ENCODE measurements at regions not wholly inside any gene's neighbourhood (a gene's known extent, or its start where the extent isn't known, plus 50 kb on each side); places are given as distances from the start of the nearest gene placed in this dataset.

DNA sequence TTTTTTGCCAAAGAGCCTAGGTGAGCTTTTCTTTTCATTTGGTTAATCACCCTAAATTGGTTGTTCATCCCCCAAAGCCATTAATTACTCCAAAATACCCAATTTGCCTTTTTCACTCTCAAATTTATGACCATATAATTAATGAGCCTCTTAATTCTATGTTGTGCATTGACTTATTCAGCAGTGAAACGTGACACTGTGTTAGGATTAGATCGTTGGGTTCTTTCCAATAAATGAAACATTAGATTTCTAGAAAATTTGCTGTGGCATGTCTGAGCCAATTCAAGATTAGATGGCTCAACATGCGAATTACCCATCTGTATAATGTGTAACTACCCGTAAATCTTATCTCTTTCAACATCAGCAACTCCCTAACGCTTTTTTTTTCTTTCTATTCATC is 273.4 kb downstream of the BMP4 start:
- no peak overlapping the region for H4K8ac ChIP-seq (ENCODE audit: low read depth, low read length)
- H3K4me3 ChIP-seq (ENCODE audit: low read length): no peak overlapping the region
- no peak overlapping the region for H3K4me2 ChIP-seq (ENCODE audit: low read length)
- H2BK15ac ChIP-seq (replicated peaks; ENCODE audit: low read depth): no peak overlapping the region
- DNase-seq: no peak
- no peak overlapping the region for H3K23ac ChIP-seq (ENCODE audit: low read length)
- H3K9ac ChIP-seq (ENCODE audit: low read length): no peak overlapping the region
- no peak overlapping the region for H2BK5ac ChIP-seq (ENCODE audit: low read length)
- H3K18ac ChIP-seq (ENCODE audit: low read length): no peak overlapping the region
- H2BK120ac ChIP-seq (ENCODE audit: low read depth, low read length): no peak overlapping the region
- 100% methylated on average over 2 of the region's 5 CpGs for WGBS (ENCODE audit: extremely low coverage, insufficient coverage, low lambda C conversion rate)
- H3K27ac ChIP-seq (ENCODE audit: low read depth, low read length): no peak overlapping the region
- no peaks in the 10 kb centered on the region for H3K27me3 ChIP-seq (ENCODE audit: insufficient read depth, low read length, poor library complexity)
- H3K36me3 ChIP-seq (ENCODE audit: control insufficient read depth, insufficient read depth, low read length): no peaks in the 10 kb centered on the region
- no peaks in the 10 kb centered on the region for H3K79me2 ChIP-seq (ENCODE audit: control insufficient read depth, insufficient read depth, low read length)
- no peak overlapping the region for H2AK5ac ChIP-seq (ENCODE audit: low read length)
- no peak overlapping the region for H3K4ac ChIP-seq (ENCODE audit: low read depth, low read length)
- no peak overlapping the region for H3K56ac ChIP-seq (ENCODE audit: low read length)
- H3K4me1 ChIP-seq (ENCODE audit: control insufficient read depth, low read depth, low read length): no peaks in the 10 kb centered on the region
- no peak overlapping the region for H4K5ac ChIP-seq (ENCODE audit: low read length)
- no peaks in the 10 kb centered on the region for H3K79me1 ChIP-seq (ENCODE audit: low read length)

DNA sequence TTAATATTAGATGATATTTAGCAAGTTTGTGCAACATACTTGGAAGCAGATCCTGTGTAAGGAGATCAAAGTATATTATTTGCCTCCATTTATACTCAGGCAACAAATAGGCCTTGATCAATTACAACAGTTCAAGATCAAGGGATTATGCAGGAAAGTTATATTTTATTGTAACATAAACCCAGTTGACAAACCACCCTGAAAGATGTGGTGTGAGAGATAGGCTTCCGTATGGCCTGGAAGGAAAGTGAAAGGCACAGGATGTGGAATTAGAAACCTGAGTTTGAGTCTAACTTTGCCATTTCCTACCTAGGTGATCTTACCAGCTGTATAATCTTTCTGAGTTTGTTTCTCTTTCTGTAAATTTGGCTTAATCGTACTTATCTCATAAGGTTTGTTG is 284.1 kb downstream of the BMP4 start:
- H3K4me3 ChIP-seq (ENCODE audit: low read length): no peak overlapping the region
- no peak overlapping the region for H4K5ac ChIP-seq (ENCODE audit: low read length)
- no peak overlapping the region for H2BK5ac ChIP-seq (ENCODE audit: low read length)
- H3K79me1 ChIP-seq (ENCODE audit: low read length): no peaks in the 10 kb centered on the region
- WGBS (ENCODE audit: extremely low coverage, insufficient coverage, low lambda C conversion rate): no CpG with 5 or more reads among the region's 2 CpGs
- no peak overlapping the region for H3K27ac ChIP-seq (ENCODE audit: low read depth, low read length)
- H3K27me3 ChIP-seq (ENCODE audit: insufficient read depth, low read length, poor library complexity): no peaks in the 10 kb centered on the region
- H3K18ac ChIP-seq (ENCODE audit: low read length): no peak overlapping the region
- no peak for DNase-seq
- H2BK15ac ChIP-seq (replicated peaks; ENCODE audit: low read depth): no peak overlapping the region
- H4K8ac ChIP-seq (ENCODE audit: low read depth, low read length): no peak overlapping the region
- H3K36me3 ChIP-seq (ENCODE audit: control insufficient read depth, insufficient read depth, low read length): no peaks in the 10 kb centered on the region
- H2BK120ac ChIP-seq (ENCODE audit: low read depth, low read length): no peak overlapping the region
- no peak overlapping the region for H3K9ac ChIP-seq (ENCODE audit: low read length)
- no peaks in the 10 kb centered on the region for H3K4me1 ChIP-seq (ENCODE audit: control insufficient read depth, low read depth, low read length)
- H3K4me2 ChIP-seq (ENCODE audit: low read length): no peak overlapping the region
- H2AK5ac ChIP-seq (ENCODE audit: low read length): no peak overlapping the region
- no peak overlapping the region for H3K4ac ChIP-seq (ENCODE audit: low read depth, low read length)
- no peak overlapping the region for H3K23ac ChIP-seq (ENCODE audit: low read length)
- H3K79me2 ChIP-seq (ENCODE audit: control insufficient read depth, insufficient read depth, low read length): no peaks in the 10 kb centered on the region
- no peak overlapping the region for H3K56ac ChIP-seq (ENCODE audit: low read length)

DNA sequence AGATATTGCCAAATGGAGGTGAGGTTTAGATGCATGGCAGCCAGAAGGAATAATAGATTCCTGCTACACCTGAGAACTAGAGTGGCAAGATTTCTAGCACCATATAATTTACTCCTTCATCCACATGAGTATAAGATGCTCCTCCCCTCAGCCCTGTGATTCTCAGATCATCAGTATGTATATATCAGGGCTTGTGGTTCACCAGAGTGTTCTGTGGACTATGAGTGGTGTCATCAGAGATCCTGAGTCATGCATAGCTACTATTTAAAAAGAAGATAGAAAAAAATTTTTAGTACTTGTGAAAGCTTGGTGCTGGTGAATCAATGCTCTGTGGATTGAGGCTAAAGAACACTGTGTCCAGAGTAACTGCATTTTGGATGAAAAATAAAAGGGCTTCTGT is 285.9 kb downstream of the BMP4 start:
- Histone ChIP-seq H3K27me3 (ENCODE audit: insufficient read depth, low read length, poor library complexity) (no peaks in the 10 kb centered on the region), H3K4me2 (ENCODE audit: low read length) (no peak overlapping the region), H3K4ac (ENCODE audit: low read depth, low read length) (no peak overlapping the region), H3K9ac (ENCODE audit: low read length) (no peak overlapping the region), H4K5ac (ENCODE audit: low read length) (no peak overlapping the region), H3K56ac (ENCODE audit: low read length) (no peak overlapping the region), H3K27ac (ENCODE audit: low read depth, low read length) (no peak overlapping the region), H3K79me1 (ENCODE audit: low read length) (no peaks in the 10 kb centered on the region), H2BK120ac (ENCODE audit: low read depth, low read length) (no peak overlapping the region), H3K36me3 (ENCODE audit: control insufficient read depth, insufficient read depth, low read length) (no peaks in the 10 kb centered on the region), H3K4me3 (ENCODE audit: low read length) (no peak overlapping the region), H4K8ac (ENCODE audit: low read depth, low read length) (no peak overlapping the region), H3K4me1 (ENCODE audit: control insufficient read depth, low read depth, low read length) (no peaks in the 10 kb centered on the region), H2BK5ac (ENCODE audit: low read length) (no peak overlapping the region), H3K79me2 (ENCODE audit: control insufficient read depth, insufficient read depth, low read length) (no peaks in the 10 kb centered on the region), H3K23ac (ENCODE audit: low read length) (no peak overlapping the region), H2BK15ac (replicated peaks; ENCODE audit: low read depth) (no peak overlapping the region), H3K18ac (ENCODE audit: low read length) (no peak overlapping the region), H2AK5ac (ENCODE audit: low read length) (no peak overlapping the region)
- DNase-seq: no peak

DNA sequence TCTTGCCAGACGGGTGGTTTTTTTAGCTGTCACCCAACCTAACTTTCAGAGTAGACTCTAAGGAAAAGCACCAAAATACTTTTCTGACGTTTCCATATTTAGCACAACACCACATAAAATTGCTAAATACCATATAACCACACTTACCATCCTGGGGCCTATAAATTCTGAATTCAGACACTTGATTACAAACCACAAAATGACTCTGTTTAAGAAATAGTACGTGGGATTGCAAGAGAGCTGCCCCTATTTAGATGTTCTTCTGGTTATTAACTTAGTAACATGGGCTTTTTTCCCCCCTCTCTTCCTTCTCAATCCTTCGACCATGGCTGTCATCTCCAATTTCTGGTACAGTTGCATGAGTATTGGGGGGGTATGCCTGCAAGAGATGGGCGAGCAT is 287.7 kb downstream of the BMP4 start:
- Histone ChIP-seq H3K4me3 (ENCODE audit: low read length) (no peak overlapping the region), H2BK120ac (ENCODE audit: low read depth, low read length) (no peak overlapping the region), H3K79me1 (ENCODE audit: low read length) (no peaks in the 10 kb centered on the region), H3K4me1 (ENCODE audit: control insufficient read depth, low read depth, low read length) (no peaks in the 10 kb centered on the region), H3K23ac (ENCODE audit: low read length) (no peak overlapping the region), H4K8ac (ENCODE audit: low read depth, low read length) (no peak overlapping the region), H3K4me2 (ENCODE audit: low read length) (no peak overlapping the region), H3K18ac (ENCODE audit: low read length) (no peak overlapping the region), H4K5ac (ENCODE audit: low read length) (no peak overlapping the region), H2BK15ac (replicated peaks; ENCODE audit: low read depth) (no peak overlapping the region), H3K9ac (ENCODE audit: low read length) (no peak overlapping the region), H3K36me3 (ENCODE audit: control insufficient read depth, insufficient read depth, low read length) (no peaks in the 10 kb centered on the region), H3K27me3 (ENCODE audit: insufficient read depth, low read length, poor library complexity) (no peaks in the 10 kb centered on the region), H2BK5ac (ENCODE audit: low read length) (no peak overlapping the region), H3K4ac (ENCODE audit: low read depth, low read length) (no peak overlapping the region), H2AK5ac (ENCODE audit: low read length) (no peak overlapping the region), H3K27ac (ENCODE audit: low read depth, low read length) (no peak overlapping the region), H3K56ac (ENCODE audit: low read length) (no peak overlapping the region), H3K79me2 (ENCODE audit: control insufficient read depth, insufficient read depth, low read length) (no peaks in the 10 kb centered on the region)
- WGBS (ENCODE audit: extremely low coverage, insufficient coverage, low lambda C conversion rate): 100% methylated on average over 1 of the region's 5 CpGs
- no peak for DNase-seq

DNA sequence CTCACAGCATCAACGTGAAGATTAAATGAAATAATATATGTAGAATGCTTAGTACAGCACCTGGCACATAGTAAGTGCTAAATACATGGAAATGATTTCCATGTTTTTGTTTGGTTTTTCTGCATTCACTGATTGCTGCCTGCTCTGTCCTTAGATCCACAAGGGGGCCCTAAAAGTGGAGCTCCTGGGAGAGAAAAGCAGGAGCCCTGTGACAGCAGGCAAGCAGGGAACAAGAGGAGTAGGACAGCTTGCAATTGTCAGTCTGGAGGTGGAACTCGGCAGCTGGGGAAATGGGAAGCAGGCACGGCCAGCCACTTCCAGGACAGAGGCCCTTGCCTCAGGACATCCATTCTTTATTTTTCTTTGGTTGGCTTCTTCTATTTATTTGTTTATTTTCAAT is 292.9 kb downstream of the BMP4 start:
- no CpG with 5 or more reads among the region's 3 CpGs for WGBS (ENCODE audit: extremely low coverage, insufficient coverage, low lambda C conversion rate)
- H2BK5ac ChIP-seq (ENCODE audit: low read length): no peak overlapping the region
- H3K23ac ChIP-seq (ENCODE audit: low read length): no peak overlapping the region
- no peak overlapping the region for H2BK15ac ChIP-seq (replicated peaks; ENCODE audit: low read depth)
- H4K5ac ChIP-seq (ENCODE audit: low read length): no peak overlapping the region
- H3K27ac ChIP-seq (ENCODE audit: low read depth, low read length): no peak overlapping the region
- H3K4ac ChIP-seq (ENCODE audit: low read depth, low read length): no peak overlapping the region
- H3K9ac ChIP-seq (ENCODE audit: low read length): no peak overlapping the region
- no peak overlapping the region for H2AK5ac ChIP-seq (ENCODE audit: low read length)
- H3K27me3 ChIP-seq (ENCODE audit: insufficient read depth, low read length, poor library complexity): no peaks in the 10 kb centered on the region
- no peaks in the 10 kb centered on the region for H3K4me1 ChIP-seq (ENCODE audit: control insufficient read depth, low read depth, low read length)
- no peaks in the 10 kb centered on the region for H3K36me3 ChIP-seq (ENCODE audit: control insufficient read depth, insufficient read depth, low read length)
- H3K4me2 ChIP-seq (ENCODE audit: low read length): no peak overlapping the region
- H3K56ac ChIP-seq (ENCODE audit: low read length): no peak overlapping the region
- no peak overlapping the region for H2BK120ac ChIP-seq (ENCODE audit: low read depth, low read length)
- no peaks in the 10 kb centered on the region for H3K79me2 ChIP-seq (ENCODE audit: control insufficient read depth, insufficient read depth, low read length)
- H4K8ac ChIP-seq (ENCODE audit: low read depth, low read length): no peak overlapping the region
- DNase-seq: peak; percentile 89
- no peak overlapping the region for H3K4me3 ChIP-seq (ENCODE audit: low read length)
- H3K18ac ChIP-seq (ENCODE audit: low read length): no peak overlapping the region
- no peaks in the 10 kb centered on the region for H3K79me1 ChIP-seq (ENCODE audit: low read length)

DNA sequence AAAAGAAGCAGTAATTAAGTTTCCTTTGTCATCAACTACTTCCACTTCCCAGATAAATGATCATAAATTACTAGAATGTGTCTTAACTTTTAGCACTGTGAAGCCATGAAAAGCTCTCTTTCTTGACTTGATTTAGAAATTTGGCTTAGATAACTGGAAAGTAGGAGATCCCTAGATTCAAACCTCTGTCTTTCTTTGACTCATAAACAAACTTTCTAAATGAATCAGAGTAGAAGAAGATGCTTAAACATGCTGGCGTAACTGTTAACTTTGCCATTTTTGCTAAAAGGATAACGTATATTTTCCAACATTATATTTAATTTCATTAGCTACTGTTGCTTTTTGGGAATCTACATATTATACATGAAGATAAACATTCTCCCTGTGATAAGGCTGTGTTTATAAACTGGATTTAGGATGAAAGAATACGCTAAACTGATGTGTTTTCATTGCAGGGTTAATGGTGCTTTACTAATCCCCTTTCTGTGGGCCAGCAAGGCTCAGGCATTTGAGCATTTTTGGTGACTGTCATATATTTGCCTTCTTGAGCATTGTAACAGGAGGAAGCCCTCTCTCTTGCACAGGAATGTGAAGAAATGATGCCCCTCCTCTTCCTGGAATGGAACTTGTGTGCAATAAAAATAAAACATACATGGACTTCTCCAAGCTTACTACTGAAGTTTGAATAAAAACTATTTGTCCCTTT is 301.4 kb downstream of the BMP4 start:
- H3K9ac ChIP-seq (ENCODE audit: low read length): no peak overlapping the region
- H4K8ac ChIP-seq (ENCODE audit: low read depth, low read length): no peak overlapping the region
- no peak for DNase-seq
- no peak overlapping the region for H3K4ac ChIP-seq (ENCODE audit: low read depth, low read length)
- H3K23ac ChIP-seq (ENCODE audit: low read length): no peak overlapping the region
- H2AK5ac ChIP-seq (ENCODE audit: low read length): no peak overlapping the region
- no peaks in the 10 kb centered on the region for H3K27me3 ChIP-seq (ENCODE audit: insufficient read depth, low read length, poor library complexity)
- no CpG with 5 or more reads among the region's 3 CpGs for WGBS (ENCODE audit: extremely low coverage, insufficient coverage, low lambda C conversion rate)
- no peak overlapping the region for H4K5ac ChIP-seq (ENCODE audit: low read length)
- H3K56ac ChIP-seq (ENCODE audit: low read length): no peak overlapping the region
- H3K79me2 ChIP-seq (ENCODE audit: control insufficient read depth, insufficient read depth, low read length): no peaks in the 10 kb centered on the region
- H2BK120ac ChIP-seq (ENCODE audit: low read depth, low read length): no peak overlapping the region
- H3K4me2 ChIP-seq (ENCODE audit: low read length): no peak overlapping the region
- no peak overlapping the region for H2BK5ac ChIP-seq (ENCODE audit: low read length)
- no peak overlapping the region for H2BK15ac ChIP-seq (replicated peaks; ENCODE audit: low read depth)
- H3K18ac ChIP-seq (ENCODE audit: low read length): no peak overlapping the region
- H3K4me3 ChIP-seq (ENCODE audit: low read length): no peak overlapping the region
- H3K4me1 ChIP-seq (ENCODE audit: control insufficient read depth, low read depth, low read length): peaks cover 4% of the 10 kb centered on the region
- no peak overlapping the region for H3K27ac ChIP-seq (ENCODE audit: low read depth, low read length)
- no peaks in the 10 kb centered on the region for H3K79me1 ChIP-seq (ENCODE audit: low read length)
- H3K36me3 ChIP-seq (ENCODE audit: control insufficient read depth, insufficient read depth, low read length): no peaks in the 10 kb centered on the region
